ENCODE measurements at regions not wholly inside any gene's neighbourhood (a gene's known extent, or its start where the extent isn't known, plus 50 kb on each side); places are given as distances from the start of the nearest gene placed in this dataset.

DNA sequence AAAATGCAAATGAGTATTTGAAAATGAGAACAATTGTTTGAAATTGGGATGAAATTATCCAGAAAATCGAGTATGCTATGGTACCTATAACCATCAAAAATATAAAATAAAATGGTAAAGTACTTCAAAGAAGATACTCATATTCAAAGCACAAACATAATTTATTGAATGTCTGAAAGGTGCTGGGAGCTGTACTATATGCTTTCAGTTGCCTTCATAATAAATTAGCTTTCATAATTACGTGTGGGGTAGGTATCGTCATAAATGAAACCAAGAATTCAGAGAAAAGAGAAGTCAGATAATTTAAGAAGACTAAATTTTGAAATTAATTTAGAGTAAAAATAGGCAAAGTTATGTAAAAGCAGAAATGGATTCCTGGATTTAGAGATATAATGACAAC lies 721.9 kb upstream of the ACVR2A start (continued):
- TF ChIP-seq, protein P1, sequence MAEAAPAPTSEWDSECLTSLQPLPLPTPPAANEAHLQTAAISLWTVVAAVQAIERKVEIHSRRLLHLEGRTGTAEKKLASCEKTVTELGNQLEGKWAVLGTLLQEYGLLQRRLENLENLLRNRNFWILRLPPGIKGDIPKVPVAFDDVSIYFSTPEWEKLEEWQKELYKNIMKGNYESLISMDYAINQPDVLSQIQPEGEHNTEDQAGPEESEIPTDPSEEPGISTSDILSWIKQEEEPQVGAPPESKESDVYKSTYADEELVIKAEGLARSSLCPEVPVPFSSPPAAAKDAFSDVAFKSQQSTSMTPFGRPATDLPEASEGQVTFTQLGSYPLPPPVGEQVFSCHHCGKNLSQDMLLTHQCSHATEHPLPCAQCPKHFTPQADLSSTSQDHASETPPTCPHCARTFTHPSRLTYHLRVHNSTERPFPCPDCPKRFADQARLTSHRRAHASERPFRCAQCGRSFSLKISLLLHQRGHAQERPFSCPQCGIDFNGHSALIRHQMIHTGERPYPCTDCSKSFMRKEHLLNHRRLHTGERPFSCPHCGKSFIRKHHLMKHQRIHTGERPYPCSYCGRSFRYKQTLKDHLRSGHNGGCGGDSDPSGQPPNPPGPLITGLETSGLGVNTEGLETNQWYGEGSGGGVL (tag by site-specific recombination; IDR thresholded peaks at IDR 0.05): no peak
- no peak for TF ChIP-seq BCL11B (tag by site-specific recombination; IDR thresholded peaks at IDR 0.05; ENCODE audit: low read depth)

DNA sequence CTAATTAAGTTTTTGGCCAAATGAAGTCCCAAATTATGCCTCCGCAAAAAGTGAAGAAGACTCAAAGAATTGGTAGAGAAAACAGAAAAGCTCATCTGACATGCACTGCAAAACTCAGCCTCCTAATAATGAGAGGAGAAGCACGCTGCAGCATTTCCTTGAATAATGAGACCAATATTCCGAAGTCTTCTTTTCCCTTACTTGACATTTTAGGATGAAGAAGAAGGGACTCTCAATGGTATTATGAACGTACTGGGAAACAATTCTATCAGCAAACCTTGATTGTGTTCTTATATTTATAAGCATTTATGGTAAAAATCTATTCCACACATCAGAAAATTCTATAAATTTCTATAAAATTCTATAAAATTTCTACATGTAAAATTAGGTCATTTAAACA lies 733.9 kb upstream of the ACVR2A start:
- Histone ChIP-seq H3K36me3 (ENCODE audit: control insufficient read depth in 2 of 2, insufficient read depth in 1 of 2, low read length in 2 of 2) (no peaks in the 10 kb centered on the region), H3K9me3 (ENCODE audit: control insufficient read depth, insufficient read depth, low read depth, low read length) (no peaks in the 10 kb centered on the region), H3K27ac (ENCODE audit: extremely low read depth, low read depth, low read length) (no peak overlapping the region), H3K4me3 (ENCODE audit: low read depth, low read length) (no peak overlapping the region), H3K4me1 (ENCODE audit: control insufficient read depth, insufficient read depth, low read length) (no peaks in the 10 kb centered on the region)
- TF ChIP-seq SCRT2 (tag by site-specific recombination; IDR thresholded peaks at IDR 0.05) (no peak), KLF16 (tag by site-specific recombination; IDR thresholded peaks at IDR 0.05) (no peak), ZBTB48 (tag by site-specific recombination; IDR thresholded peaks at IDR 0.05) (no peak), ZNF837 (tag by site-specific recombination; IDR thresholded peaks at IDR 0.05) (no peak), ZNF174 (tag by site-specific recombination; IDR thresholded peaks at IDR 0.05) (no peak), ZNF561 (tag by site-specific recombination; IDR thresholded peaks at IDR 0.05; ENCODE audit: borderline replicate concordance) (no peak), ZNF248 (tag by site-specific recombination; IDR thresholded peaks at IDR 0.05) (no peak)
- TF ChIP-seq, protein P2, sequence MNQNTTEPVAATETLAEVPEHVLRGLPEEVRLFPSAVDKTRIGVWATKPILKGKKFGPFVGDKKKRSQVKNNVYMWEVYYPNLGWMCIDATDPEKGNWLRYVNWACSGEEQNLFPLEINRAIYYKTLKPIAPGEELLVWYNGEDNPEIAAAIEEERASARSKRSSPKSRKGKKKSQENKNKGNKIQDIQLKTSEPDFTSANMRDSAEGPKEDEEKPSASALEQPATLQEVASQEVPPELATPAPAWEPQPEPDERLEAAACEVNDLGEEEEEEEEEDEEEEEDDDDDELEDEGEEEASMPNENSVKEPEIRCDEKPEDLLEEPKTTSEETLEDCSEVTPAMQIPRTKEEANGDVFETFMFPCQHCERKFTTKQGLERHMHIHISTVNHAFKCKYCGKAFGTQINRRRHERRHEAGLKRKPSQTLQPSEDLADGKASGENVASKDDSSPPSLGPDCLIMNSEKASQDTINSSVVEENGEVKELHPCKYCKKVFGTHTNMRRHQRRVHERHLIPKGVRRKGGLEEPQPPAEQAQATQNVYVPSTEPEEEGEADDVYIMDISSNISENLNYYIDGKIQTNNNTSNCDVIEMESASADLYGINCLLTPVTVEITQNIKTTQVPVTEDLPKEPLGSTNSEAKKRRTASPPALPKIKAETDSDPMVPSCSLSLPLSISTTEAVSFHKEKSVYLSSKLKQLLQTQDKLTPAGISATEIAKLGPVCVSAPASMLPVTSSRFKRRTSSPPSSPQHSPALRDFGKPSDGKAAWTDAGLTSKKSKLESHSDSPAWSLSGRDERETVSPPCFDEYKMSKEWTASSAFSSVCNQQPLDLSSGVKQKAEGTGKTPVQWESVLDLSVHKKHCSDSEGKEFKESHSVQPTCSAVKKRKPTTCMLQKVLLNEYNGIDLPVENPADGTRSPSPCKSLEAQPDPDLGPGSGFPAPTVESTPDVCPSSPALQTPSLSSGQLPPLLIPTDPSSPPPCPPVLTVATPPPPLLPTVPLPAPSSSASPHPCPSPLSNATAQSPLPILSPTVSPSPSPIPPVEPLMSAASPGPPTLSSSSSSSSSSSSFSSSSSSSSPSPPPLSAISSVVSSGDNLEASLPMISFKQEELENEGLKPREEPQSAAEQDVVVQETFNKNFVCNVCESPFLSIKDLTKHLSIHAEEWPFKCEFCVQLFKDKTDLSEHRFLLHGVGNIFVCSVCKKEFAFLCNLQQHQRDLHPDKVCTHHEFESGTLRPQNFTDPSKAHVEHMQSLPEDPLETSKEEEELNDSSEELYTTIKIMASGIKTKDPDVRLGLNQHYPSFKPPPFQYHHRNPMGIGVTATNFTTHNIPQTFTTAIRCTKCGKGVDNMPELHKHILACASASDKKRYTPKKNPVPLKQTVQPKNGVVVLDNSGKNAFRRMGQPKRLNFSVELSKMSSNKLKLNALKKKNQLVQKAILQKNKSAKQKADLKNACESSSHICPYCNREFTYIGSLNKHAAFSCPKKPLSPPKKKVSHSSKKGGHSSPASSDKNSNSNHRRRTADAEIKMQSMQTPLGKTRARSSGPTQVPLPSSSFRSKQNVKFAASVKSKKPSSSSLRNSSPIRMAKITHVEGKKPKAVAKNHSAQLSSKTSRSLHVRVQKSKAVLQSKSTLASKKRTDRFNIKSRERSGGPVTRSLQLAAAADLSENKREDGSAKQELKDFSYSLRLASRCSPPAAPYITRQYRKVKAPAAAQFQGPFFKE (tag by site-specific recombination; IDR thresholded peaks at IDR 0.05; ENCODE audit: borderline replicate concordance): no peak
- TF ChIP-seq, protein P3, sequence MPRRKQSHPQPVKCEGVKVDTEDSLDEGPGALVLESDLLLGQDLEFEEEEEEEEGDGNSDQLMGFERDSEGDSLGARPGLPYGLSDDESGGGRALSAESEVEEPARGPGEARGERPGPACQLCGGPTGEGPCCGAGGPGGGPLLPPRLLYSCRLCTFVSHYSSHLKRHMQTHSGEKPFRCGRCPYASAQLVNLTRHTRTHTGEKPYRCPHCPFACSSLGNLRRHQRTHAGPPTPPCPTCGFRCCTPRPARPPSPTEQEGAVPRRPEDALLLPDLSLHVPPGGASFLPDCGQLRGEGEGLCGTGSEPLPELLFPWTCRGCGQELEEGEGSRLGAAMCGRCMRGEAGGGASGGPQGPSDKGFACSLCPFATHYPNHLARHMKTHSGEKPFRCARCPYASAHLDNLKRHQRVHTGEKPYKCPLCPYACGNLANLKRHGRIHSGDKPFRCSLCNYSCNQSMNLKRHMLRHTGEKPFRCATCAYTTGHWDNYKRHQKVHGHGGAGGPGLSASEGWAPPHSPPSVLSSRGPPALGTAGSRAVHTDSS (tag by site-specific recombination; IDR thresholded peaks at IDR 0.05): no peak
- TF ChIP-seq, protein P4, sequence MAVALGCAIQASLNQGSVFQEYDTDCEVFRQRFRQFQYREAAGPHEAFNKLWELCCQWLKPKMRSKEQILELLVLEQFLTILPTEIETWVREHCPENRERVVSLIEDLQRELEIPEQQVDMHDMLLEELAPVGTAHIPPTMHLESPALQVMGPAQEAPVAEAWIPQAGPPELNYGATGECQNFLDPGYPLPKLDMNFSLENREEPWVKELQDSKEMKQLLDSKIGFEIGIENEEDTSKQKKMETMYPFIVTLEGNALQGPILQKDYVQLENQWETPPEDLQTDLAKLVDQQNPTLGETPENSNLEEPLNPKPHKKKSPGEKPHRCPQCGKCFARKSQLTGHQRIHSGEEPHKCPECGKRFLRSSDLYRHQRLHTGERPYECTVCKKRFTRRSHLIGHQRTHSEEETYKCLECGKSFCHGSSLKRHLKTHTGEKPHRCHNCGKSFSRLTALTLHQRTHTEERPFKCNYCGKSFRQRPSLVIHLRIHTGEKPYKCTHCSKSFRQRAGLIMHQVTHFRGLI (tag by site-specific recombination; IDR thresholded peaks at IDR 0.05): no peak
- CTCF ChIA-PET: interaction anchor here (3.1 kb wide), 1 partner anchor 28 kb away, joined by 9 read pairs; no protein-coding TSS in a partner anchor
- POLR2A ChIA-PET: no interaction called here

DNA sequence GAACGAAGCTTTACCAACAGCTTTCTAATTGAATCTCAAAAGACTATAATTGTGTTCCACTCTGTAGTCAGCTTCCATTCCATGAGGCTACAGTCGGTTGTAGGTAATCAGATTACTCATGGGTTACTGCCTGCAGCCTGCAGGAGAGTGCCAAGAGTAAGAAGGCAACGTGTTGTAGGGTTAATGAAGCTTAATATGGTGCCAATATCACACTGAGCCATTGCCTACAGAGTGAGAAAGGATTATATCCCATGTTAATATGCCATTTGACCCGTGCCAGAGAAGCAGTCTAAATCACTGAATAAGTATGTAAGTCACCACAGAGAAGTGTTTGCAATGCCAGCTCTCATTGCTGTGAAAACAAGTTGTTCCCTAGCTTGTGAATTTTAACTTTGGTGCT lies 734.5 kb upstream of the ACVR2A start:
- H3K36me3 ChIP-seq (ENCODE audit: control insufficient read depth in 2 of 2, insufficient read depth in 1 of 2, low read length in 2 of 2): no peaks in the 10 kb centered on the region
- H3K27ac ChIP-seq (ENCODE audit: extremely low read depth, low read depth, low read length): no peak overlapping the region
- TF ChIP-seq ZNF23 (tag by site-specific recombination; IDR thresholded peaks at IDR 0.05; ENCODE audit: borderline replicate concordance) (no peak), ZNF791 (tag by site-specific recombination; IDR thresholded peaks at IDR 0.05) (no peak)
- CTCF ChIA-PET: interaction anchor here (0.8 to 3.1 kb wide), 2 partner anchors 23 to 27 kb away, joined by 3 to 9 read pairs; no protein-coding TSS in a partner anchor
- H3K4me1 ChIP-seq (ENCODE audit: control insufficient read depth, insufficient read depth, low read length): no peaks in the 10 kb centered on the region
- no peaks in the 10 kb centered on the region for H3K9me3 ChIP-seq (ENCODE audit: control insufficient read depth, insufficient read depth, low read depth, low read length)
- POLR2A ChIA-PET: no interaction called here
- no peak overlapping the region for H3K4me3 ChIP-seq (ENCODE audit: low read depth, low read length)

All from HEK293 (cell line).